NCI-H2029 treated with DMSO at 0.1 percent for 48 hours (cell line): ENCODE measurements at regions not wholly inside any gene's neighbourhood (a gene's known extent, or its start where the extent isn't known, plus 50 kb on each side); places are given as distances from the start of the nearest gene placed in this dataset.
"Not testable (repeated sequence)": the region's sequence is repeated elsewhere in the genome, so short reads cannot be mapped to it uniquely, and the experiment has no call there.

ENCODE experiments used
- DNase-seq: peaks from one replicate; lab custom pipeline; 2025; lab: John Stamatoyannopoulos, UW

DNA sequence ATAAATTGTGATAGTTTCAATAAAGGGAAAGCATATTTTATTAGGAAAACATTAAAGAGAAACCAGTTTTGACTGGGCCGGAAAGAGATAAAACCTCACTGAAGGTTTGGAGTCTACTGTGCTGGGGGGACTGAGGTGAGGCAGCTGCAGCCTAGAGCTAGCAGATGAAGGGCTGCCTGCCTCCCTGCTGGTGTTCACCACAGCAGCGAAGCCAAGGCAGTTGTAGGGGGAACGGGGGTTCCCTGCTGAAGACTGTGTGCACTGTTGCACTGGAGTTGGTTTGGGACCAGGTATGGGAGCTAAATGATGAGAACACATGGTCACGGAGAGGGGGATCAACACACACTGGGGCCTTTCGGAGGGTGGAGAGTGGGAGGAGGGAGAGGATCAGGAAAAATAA lies 546.5 kb upstream of the SMIM31 start:
- DNase-seq, result no peak

DNA sequence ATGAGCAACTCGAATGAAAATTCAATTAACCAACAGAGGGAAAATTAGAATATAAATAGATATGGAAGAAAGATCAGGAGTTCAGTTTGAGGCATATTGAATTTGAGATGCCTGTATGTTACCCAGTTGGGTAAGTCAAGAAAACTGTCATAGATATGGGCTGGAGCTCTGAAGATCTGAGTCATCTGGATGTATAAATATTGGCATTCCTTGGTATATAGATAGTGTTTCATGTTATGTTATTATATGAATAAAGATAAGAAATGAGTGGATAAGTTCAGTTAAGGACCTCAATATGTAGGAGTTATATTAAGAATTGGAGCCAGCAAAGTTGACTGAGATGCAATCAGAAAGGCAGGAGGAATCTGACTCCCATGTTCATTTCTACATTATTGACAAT lies 543.6 kb upstream of the SMIM31 start:
- DNase-seq, result no peak

DNA sequence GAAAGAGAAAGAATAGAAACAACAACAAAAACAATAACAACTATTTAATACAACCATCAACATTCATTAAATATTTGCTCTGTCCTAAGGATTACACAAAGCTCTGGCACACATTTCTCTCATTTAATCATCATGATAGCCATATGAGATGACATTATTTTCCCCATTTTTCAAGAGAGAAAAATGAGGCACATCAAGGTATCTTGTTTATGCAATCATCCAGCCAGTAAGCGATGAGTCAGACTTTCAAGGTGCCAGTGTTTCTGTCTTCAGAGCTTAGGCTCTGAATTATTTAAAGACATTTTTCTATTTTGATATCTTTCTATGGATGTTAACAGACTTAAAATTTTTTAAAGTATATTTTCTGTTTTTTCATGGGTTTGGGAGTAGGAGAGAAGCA lies 541.8 kb upstream of the SMIM31 start:
- no peak for DNase-seq

DNA sequence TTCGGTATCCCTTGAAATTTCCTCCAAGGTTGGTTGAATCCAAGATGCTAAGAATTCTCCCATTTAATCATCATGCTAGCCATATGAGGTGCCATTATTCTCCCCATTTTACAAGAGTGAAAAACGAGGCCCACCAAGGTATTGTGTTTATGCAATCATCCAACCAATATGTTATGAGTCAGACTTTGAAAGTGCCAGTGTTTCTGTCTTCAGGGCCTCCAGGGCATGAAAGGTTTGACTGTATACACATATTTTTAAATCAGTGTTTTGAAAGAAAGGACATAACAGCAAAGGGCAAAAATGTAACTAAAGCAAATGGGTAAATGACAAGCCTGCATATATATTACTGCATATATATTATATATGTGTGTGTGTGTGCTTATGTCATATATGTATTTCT lies 541.2 kb upstream of the SMIM31 start:
- no peak for DNase-seq

DNA sequence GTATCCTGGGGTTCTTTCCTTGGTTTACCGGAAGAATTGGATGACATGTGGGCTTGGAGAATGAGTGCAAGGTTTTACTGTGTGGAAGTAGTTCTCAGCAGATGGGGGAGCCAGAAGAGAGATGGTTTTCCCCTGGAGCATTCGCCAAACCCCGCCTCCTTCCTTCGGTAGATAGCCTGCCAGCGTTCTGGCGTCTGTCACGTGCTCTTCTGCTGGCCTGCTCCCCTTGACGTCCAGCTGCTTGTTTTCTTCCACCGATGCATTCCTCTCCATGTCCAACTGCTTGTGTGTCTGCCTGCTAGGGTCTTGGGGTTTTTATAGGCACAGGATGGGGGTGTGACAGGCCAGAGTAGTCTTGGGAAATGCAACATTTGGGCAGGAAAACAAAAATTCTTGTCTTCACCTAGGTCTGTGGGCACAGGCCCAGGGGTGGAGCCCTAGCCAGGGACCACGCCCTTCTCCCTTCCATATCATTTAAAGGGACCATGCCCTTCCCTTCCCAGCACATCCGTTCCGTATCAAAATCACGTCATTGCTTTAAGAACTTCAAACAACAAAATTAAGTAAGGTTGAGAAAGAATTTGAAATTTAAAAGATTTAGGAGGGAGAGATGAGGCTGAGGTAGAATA lies 538.7 kb upstream of the SMIM31 start:
- DNase-seq, result no peak

DNA sequence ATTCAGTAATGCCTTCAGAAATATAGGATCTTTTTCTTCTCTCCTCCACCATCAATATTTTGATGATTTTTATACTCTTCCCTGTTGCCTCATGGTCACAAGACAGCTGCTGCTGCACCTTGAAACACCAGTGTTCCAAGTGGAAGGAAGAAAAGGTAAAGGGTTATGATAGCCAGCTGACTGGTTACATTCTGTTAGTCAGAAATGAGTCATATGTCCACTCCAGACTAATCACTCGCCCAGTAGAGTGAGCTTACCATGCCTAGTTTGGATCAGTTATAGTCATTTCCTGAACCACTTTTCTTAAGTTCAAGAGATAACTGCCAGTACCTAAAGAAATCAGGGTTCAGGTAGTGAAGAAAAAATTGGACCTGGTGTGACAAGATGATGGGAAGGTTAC lies 532.3 kb upstream of the SMIM31 start:
- DNase-seq, result no peak

DNA sequence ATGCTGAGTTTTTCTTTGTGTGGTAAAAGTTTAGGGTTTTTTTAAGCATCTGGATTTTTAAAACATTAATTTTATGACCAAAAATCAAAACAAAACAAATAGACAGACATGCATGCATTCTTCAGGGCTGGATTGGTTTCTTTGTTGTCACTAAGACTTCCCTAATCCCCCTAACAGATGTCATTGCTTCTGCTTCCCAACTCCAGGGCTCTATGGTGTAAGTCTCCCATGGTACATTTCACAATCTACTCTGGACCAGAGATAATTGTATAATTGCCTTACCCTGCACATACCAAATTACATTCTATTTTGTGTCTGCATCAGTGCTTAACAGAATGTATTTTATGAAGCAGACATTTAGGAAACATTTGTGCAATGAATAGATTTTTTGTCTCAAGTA lies 529.1 kb upstream of the SMIM31 start:
- DNase-seq, result no peak

DNA sequence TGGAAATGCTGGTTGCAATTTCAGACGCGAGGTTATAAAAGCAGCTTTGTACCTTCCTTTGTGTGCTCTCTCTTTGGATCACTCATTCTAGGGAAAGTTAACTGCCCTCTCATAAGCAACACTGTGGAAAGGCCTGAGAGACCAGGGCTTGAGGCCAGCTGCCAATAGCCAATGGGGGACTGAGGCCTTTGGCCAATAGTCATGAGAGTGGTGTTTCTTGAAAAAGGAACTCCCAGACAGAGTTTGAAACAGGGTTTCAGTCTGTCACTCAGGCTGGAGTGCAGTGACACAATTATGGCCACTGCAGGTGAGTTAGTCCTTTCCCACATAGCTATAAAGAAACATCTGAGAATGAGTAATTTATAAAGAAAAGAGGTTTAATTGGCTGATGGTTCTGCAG lies 524.7 kb upstream of the SMIM31 start:
- no peak for DNase-seq

DNA sequence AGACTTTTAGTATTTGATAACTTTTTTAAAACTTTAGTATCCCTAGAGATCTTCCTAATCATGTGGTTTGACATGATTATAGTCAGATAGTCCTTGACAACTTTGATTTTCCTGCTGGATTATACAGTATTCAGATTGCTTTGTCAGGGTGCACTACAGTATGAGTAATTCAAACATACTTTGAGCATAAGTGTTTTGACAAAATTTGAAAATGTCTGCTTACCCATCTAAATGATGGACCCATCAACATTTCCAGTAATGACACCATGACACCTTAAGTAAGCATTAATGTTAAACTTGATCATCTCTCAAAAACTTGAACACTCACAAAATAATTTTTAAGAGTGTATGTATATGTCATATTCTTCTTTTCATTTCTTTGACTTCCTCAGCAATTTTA lies 514.5 kb upstream of the SMIM31 start:
- no peak for DNase-seq

DNA sequence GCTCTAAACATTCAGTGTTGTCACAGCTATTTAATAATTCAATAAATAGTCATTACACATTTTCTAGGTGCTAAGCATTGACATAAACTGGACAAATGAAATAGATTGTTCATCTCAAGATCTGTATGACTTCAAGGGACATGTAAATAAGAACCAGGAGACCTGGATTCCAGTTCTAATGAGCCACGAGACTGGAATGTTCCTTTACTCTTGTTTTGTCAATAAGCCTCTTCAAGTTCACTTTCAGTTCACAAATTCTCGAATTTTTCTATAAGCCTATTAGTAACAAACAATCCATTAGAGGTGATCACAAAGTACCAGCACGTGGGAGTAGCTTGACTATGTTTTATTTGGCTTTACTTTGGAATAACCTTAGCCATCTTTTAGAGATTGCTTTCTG lies 514.0 kb upstream of the SMIM31 start:
- no peak for DNase-seq

DNA sequence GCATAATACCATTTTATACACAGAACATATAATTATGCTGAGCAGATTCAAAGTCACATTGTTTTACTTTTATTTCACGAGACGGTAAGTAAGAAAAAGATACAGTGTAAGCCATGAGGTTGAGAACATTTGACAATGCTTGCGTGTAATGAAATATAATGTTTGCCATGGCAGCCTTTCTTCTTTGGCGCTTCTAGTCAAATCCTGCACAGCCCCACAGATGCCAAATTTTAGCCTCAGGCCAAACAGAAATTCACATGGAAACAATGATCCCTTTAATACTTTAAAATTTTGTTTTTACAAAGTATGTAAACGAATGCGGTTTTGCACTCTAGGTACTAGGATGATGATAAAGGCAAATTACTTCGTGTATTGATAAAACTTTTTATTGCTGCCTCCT lies 502.7 kb upstream of the SMIM31 start:
- no peak for DNase-seq

DNA sequence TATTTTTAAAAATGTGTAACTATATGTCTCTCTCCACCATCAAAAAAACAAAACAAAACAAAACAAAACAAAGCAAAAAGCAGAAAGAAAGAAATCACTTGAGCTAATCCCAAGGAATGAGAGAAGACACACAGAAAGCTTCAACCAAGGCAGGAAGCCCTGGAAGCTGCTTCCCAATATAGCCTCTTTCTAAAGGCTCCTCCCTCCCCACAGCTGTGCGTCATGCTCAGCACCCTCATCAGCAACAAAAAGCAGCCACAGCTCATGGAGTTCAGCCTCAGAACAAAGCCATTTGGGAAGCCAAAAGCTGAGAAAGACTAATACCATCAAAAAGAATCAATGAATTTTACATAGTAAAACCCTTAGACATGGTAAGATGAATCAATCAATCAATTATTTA lies 501.6 kb upstream of the SMIM31 start:
- DNase-seq, result no peak

DNA sequence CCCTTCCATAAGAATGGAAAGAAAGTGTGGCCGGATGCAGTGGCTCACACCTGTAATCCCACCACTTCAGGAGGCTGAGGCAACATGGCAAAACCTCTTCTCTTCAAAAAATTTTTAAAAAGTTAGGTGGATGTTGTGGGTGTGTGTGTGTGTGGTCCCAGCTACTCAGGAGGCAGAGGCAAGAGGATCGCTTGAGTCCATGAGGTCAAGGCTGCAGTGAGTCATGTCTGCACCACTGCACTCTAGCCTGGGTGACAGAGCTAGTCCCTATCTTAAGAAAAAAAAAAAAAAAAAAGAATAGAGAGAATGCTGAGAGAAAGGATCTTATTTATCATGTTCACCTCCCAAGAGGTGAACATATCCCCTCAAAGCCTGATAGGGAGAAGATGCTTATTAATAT lies 492.1 kb upstream of the SMIM31 start:
- DNase-seq, result no peak

DNA sequence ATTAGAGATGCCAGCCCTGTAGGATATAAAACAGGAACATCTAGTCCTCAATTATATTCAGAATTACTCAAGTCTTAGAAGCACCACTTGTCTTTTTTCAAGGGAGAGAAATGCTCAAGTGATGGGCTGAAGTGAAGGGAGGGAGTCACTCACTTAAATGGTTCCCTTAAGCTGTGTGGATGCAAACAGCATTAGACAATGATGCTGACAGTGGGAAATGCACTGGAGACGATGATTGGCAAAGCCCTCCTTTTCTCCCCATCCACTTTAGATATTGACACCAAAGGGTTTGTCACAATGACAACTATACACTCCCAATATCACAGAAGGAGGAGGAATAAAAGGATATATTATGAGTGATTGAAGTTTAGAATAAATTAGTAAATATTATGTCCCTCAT lies 491.4 kb upstream of the SMIM31 start:
- DNase-seq, result not testable (repeated sequence)

DNA sequence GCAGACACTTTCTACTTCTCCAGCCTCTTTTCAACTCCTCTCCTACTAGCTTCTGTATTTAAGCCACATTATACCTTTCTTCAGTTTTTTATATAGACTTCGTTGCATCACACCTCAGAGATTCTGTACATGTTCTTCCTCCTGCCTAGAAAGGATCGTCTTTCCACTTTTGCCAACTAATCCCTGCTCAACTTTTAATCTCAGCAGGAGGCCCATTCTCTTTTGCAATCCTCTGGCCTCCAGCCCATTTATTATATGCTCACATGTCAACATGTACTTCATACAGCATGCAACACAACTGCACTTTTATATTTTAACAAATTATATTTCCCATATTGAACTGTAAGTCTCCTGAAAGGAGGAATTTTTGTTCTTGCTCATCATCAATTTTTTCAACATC lies 476.5 kb upstream of the SMIM31 start:
- not testable (repeated sequence) for DNase-seq

DNA sequence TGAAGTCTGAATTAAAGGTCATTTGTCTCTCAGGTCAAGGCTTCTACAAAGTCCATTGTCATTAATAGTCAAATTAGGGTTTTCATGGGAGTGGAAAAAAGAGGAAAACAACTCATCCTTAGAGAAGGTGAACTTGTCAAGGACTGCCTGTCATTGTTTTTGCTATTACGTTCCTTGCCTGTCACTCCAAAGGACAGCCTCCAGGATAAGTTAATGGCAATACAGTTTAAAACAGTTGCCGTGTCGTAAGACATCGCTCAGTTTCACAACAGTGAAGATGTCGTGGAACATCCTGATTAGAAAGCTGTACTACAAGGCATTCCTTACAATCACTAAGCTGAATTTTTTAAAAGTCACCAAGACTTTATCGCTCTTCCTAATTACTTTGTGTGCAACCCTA lies 466.8 kb upstream of the SMIM31 start:
- no peak for DNase-seq

DNA sequence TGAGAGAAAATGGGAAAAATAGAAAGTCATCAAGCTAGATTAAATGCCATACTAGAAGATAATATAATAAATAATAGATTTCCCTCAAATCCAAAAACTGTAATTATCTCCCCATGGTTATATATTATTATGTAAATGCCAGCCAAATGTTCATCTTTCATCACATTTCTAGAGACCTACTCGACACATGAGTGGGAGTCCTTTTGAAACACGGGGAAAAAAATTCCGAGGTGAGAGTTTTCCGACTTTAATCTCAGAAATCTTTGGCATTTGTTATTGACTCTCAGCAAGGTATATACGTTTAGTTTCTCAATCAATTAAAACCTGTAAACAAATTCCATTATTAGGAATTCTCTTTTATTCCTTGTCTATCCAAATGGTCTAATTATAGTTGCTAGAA lies 465.4 kb upstream of the SMIM31 start:
- no peak for DNase-seq

DNA sequence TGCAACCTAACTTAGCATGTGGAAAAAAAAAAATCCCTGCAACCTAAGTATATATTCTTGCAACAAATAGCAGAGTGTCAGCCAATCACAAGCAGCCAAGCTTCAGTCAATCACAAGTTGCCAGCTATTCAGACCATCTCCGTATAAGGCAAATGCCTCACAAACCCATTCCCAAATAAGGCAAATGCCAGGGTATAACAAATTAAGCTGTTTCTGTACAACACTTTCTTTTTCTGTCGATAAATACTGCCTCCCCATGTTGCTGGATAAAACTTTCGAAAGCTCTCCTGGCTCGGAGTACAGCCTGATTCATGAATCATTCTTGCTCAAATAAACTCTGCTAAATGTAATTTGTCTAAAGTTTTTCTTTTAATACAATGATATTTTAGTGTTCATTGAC lies 460.7 kb upstream of the SMIM31 start:
- DNase-seq, result no peak

DNA sequence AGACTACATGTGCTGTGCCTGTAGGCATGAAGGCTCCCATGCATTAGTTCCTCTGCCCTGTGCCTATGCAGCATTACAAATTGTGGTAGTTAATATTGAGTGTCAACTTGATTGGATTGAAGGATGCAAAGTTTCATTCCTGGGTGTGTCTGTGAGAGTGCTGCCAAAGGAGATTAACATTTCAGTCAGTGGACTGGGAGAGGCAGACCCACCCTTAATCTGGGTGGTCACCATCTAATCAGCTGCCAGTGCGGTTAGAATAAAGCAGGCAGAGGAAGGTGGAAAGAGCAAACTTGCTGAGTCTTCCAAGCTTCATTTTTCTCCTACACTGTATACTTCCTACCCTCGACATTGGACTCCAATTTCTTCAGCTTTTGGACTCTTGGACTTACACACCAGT lies 460.2 kb upstream of the SMIM31 start:
- no peak for DNase-seq

DNA sequence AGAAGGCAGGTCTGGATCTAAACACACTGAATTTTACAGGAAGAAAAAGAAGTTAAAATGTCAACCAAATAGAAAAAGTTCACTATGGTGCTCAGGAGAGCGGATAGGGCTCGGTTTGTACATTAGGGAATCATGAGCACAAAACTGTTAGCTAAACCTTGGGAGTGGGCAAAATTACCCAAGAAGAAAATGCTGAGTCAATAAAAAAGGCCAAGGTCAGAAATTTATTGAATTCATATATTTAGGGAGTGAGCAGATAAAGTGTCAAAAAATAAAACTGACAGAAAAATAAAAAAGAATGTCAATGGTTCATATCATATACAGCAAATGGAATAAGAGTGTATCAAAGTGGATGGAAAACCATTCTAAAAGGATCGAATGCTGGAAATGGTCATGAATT lies 452.5 kb upstream of the SMIM31 start:
- DNase-seq, result no peak

DNA sequence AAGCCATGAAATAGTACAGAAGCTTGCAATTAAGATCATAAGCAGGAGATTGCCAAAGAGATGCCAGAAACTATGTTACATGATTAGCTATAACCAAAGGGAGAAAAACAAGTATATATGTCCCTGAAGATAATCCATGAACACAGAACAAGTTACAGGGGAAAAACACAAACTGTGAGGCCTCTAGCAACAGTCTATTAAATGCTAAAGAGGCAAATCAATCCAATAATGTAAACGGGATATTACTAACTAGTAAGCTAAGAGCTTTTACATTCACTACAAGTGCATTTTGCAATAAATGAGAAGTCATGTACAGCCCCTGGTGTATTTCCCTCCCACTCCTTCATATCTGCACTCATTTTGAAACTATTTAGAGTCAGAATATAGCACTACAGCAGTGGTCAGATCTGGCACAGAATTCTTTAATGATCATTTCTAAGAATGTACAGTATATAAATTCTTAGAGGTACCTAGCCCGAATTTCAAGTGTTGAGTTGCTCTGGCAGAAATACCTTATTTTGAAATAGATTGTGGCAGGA lies 449.8 kb upstream of the SMIM31 start:
- no peak for DNase-seq

DNA sequence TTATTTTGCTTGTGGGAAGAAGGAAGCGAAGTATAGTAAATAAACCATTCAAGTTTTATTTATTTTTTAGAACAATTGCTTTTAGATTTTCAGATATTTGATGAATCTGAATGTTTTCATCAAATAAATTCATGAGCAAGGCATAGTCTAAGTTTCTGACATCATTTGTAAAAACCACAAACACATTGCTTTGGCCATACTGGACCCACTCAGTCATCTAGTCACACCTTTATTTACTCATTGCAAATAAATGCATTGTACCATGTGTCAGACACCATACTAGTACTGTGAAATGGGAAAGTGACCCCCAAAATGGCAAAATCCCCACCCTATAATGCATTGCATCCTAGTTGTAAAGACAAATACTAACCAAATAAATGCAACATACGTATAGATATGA lies 449.1 kb upstream of the SMIM31 start:
- no peak for DNase-seq

DNA sequence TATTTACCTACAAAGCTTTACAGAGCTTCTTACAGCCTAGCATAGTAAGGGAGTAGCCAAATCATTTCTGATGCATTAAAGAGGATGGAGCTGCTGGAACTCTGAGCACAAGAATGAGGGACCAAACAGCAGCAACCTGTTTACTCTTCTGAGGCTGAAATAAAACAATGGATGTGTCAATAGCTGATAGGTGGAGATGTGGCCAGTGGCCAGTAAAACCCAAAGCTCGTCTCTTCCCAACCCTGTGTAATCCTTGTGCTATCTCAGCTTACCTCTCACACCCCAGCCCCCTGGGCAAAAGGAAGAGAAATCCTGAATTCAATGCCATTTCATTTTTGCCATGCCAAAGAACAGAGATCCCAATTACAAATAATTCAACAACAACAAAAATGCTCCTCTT lies 446.7 kb upstream of the SMIM31 start:
- no peak for DNase-seq

DNA sequence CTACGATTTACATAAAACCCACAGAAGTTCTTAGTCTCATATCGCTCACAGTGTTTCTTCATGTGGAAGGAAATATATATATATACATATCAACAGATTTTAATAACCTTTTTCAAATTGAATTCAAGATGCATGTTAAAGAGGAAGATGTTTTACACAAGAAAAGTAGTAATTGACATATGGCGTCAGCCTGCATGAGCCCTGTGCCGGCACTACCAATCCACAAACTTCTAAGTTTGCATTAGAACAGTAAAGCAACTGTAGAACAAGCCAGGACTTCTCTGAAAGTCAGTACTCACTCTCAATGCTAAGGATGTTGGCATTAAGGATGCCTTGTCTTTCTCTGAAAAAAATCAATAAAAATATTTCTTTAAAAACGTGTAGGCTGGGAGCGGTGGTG lies 441.3 kb upstream of the SMIM31 start:
- DNase-seq, result no peak

DNA sequence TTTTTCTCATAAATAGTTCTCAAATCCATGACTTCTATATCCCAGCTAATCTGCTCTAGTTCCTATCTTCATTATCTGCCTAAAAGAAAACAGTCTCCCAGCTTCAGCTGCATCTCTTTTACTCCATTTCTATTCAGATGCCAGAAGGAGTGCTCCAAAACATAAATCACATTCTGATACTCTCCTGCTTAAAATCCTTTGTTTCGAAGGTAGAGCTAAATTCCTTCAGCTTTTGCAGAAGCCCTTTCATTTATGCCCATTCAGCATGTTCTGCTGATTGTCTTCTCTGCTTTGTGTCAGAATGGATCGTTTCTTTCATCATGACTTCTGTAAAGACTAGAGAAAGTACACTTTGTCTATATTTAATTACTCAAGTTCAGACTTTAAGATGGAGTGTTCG lies 440.1 kb upstream of the SMIM31 start:
- DNase-seq, result no peak
